ENCODE measurements at regions not wholly inside any gene's neighbourhood (a gene's known extent, or its start where the extent isn't known, plus 50 kb on each side); places are given as distances from the start of the nearest gene placed in this dataset.

DNA sequence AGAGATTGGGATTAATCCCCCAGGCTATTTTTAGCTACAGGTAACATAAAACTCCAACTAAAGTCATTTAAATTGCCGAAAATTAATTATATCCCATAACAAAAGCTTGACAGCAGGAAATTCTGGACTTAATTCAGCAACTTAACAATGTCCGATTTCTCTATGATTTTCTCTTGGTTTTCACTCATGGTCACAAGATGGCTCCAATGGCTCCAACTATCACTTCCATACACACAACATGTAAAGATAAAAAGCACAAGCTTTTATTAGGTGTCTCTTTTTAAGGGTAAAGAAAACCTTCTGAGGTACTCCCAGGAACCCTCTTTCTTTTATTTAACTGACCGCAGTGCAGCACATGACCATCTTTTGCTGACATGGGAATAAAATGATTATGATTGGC is 363.5 kb upstream of the PTBP2 start:
- TF ChIP-seq SPI1 (IDR thresholded peaks at IDR 0.05; ENCODE audit: borderline replicate concordance, low read depth) (no peak), POLR2AphosphoS5 (IDR thresholded peaks at IDR 0.05; ENCODE audit: low read depth) (no peak), GABPA (IDR thresholded peaks at IDR 0.05; ENCODE audit: low read depth) (no peak)
- TF ChIP-seq, protein P1, sequence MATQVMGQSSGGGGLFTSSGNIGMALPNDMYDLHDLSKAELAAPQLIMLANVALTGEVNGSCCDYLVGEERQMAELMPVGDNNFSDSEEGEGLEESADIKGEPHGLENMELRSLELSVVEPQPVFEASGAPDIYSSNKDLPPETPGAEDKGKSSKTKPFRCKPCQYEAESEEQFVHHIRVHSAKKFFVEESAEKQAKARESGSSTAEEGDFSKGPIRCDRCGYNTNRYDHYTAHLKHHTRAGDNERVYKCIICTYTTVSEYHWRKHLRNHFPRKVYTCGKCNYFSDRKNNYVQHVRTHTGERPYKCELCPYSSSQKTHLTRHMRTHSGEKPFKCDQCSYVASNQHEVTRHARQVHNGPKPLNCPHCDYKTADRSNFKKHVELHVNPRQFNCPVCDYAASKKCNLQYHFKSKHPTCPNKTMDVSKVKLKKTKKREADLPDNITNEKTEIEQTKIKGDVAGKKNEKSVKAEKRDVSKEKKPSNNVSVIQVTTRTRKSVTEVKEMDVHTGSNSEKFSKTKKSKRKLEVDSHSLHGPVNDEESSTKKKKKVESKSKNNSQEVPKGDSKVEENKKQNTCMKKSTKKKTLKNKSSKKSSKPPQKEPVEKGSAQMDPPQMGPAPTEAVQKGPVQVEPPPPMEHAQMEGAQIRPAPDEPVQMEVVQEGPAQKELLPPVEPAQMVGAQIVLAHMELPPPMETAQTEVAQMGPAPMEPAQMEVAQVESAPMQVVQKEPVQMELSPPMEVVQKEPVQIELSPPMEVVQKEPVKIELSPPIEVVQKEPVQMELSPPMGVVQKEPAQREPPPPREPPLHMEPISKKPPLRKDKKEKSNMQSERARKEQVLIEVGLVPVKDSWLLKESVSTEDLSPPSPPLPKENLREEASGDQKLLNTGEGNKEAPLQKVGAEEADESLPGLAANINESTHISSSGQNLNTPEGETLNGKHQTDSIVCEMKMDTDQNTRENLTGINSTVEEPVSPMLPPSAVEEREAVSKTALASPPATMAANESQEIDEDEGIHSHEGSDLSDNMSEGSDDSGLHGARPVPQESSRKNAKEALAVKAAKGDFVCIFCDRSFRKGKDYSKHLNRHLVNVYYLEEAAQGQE (IDR thresholded peaks at IDR 0.05; ENCODE audit: insufficient replicate concordance, low read depth): no peak
- TF ChIP-seq, protein P2, sequence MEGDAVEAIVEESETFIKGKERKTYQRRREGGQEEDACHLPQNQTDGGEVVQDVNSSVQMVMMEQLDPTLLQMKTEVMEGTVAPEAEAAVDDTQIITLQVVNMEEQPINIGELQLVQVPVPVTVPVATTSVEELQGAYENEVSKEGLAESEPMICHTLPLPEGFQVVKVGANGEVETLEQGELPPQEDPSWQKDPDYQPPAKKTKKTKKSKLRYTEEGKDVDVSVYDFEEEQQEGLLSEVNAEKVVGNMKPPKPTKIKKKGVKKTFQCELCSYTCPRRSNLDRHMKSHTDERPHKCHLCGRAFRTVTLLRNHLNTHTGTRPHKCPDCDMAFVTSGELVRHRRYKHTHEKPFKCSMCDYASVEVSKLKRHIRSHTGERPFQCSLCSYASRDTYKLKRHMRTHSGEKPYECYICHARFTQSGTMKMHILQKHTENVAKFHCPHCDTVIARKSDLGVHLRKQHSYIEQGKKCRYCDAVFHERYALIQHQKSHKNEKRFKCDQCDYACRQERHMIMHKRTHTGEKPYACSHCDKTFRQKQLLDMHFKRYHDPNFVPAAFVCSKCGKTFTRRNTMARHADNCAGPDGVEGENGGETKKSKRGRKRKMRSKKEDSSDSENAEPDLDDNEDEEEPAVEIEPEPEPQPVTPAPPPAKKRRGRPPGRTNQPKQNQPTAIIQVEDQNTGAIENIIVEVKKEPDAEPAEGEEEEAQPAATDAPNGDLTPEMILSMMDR (IDR thresholded peaks at IDR 0.05; ENCODE audit: insufficient read depth, low read length): no peak
- no peak for DNase-seq (ENCODE audit: low read depth in 1 of 2, low spot score in 1 of 2)
- H3K27ac ChIP-seq (replicated peaks): no peak overlapping the region
- H3K4me3 ChIP-seq (replicated peaks; ENCODE audit: insufficient read depth, low read length): no peak overlapping the region
- H3K27me3 ChIP-seq (ENCODE audit: insufficient read depth, poor library complexity, severe bottlenecking): no peaks in the 10 kb centered on the region

DNA sequence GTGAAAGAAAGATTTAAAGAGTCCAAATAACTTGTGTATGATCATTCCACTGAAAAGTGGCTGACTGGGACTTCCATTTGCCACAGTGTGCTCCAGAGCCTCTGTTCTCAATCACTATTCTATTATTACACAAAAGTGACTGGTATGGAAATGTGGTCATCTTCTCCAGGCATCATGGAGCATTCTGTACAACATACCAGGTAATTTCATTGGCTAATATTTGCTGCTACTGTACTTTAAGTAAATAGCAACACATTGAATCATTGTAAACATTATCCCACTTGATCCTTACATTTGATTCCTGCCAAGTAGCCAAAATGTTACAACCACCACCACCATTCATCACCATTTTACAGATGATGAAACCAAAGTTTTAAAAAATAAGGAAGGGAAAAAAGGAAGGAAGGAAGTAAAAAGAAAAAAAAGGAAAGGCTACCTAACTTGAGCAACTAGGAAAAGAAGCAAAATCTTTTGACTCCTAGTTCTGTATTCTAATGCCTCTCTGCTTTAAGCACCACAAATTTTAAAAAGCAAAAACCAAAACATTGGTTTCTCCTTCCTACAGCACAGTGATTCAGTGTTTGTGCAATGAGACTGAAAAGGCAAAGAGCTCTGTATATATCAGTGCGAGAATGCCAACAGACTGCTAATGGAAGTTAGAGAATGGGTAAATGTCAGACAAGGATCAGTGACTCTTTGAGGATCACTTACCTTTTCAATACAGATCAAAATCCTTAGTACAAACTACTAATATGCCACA is 361.4 kb upstream of the PTBP2 start:
- TF ChIP-seq GABPA (IDR thresholded peaks at IDR 0.05; ENCODE audit: low read depth) (no peak), SPI1 (IDR thresholded peaks at IDR 0.05; ENCODE audit: borderline replicate concordance, low read depth) (no peak), POLR2AphosphoS5 (IDR thresholded peaks at IDR 0.05; ENCODE audit: low read depth) (no peak)
- TF ChIP-seq, protein P1 (IDR thresholded peaks at IDR 0.05; ENCODE audit: insufficient replicate concordance, low read depth): no peak
- TF ChIP-seq, protein P2 (IDR thresholded peaks at IDR 0.05; ENCODE audit: insufficient read depth, low read length): no peak
- Histone ChIP-seq H3K4me3 (replicated peaks; ENCODE audit: insufficient read depth, low read length) (no peak overlapping the region), H3K27me3 (ENCODE audit: insufficient read depth, poor library complexity, severe bottlenecking) (no peaks in the 10 kb centered on the region), H3K27ac (replicated peaks) (no peak overlapping the region)
- DNase-seq (ENCODE audit: low read depth in 1 of 2, low spot score in 1 of 2): no peak

DNA sequence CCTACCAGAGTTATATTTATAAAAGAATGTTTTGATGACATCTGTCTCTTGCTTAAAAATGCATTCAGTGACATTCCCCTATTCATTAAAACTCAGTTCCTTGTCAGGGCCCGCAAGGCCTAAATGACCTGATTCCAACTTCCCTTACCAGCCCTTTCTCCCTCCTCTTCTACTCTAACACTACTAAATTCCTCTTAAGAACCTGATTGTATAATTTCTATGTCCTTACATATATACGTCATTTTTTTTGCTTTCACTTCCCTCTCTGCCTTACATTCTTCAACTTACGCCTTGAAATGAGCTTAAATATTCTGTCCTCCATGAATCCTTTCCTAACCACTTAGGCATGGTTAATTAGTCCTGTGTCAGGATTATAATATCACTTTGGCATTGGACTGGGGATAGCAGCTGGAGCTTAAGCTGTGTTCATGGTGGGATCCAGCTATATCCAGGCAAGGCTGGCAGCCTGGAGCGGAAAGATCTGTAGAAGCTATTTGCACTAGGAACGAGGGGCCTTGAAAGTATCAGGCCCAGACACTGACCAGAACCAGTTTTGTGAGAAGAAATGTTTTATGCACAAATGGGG is 360.2 kb upstream of the PTBP2 start:
- no peaks in the 10 kb centered on the region for H3K27me3 ChIP-seq (ENCODE audit: insufficient read depth, poor library complexity, severe bottlenecking)
- TF ChIP-seq, protein P2 (IDR thresholded peaks at IDR 0.05; ENCODE audit: insufficient read depth, low read length): no peak
- TF ChIP-seq GABPA (IDR thresholded peaks at IDR 0.05; ENCODE audit: low read depth) (no peak), SPI1 (IDR thresholded peaks at IDR 0.05; ENCODE audit: borderline replicate concordance, low read depth) (no peak), POLR2AphosphoS5 (IDR thresholded peaks at IDR 0.05; ENCODE audit: low read depth) (no peak)
- TF ChIP-seq, protein P1 (IDR thresholded peaks at IDR 0.05; ENCODE audit: insufficient replicate concordance, low read depth): no peak
- peak in 1 of 2 experiments; percentile 80 for DNase-seq (ENCODE audit: low read depth in 1 of 2, low spot score in 1 of 2)
- no peak overlapping the region for H3K4me3 ChIP-seq (replicated peaks; ENCODE audit: insufficient read depth, low read length)
- no peak overlapping the region for H3K27ac ChIP-seq (replicated peaks)
